ENCODE measurements at regions not wholly inside any gene's neighbourhood (a gene's known extent, or its start where the extent isn't known, plus 50 kb on each side); places are given as distances from the start of the nearest gene placed in this dataset.

DNA sequence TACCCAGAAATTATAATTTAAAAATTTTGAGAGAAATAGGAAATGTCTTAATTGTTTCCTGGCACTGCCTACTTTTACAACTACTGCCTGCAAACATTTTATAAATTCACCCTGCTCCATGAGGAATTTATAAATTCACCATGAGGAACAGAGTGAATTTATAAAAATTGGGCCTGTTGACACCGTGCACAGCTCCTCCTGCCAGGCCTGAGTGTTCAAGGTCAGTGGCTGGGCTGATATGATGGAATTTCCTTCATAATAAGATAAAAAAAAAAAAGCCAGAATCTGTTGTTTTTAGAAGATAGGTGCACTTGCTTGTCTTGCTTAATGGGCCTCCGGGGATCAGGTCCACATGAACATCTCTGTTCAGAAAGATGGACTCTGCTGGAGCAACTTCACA is 151.7 kb upstream of the RASGEF1B start:
- no peak for DNase-seq
- no peaks in the 10 kb centered on the region for H3K9me3 ChIP-seq (replicated peaks; ENCODE audit: control insufficient read depth, low read depth, low read length)
- no peak overlapping the region for H3K4me3 ChIP-seq (ENCODE audit: low read length)
- H3K36me3 ChIP-seq (ENCODE audit: control insufficient read depth, insufficient read depth, low read length): no peaks in the 10 kb centered on the region
- no peaks in the 10 kb centered on the region for H3K27me3 ChIP-seq (ENCODE audit: control insufficient read depth, insufficient read depth, low read length)
- peaks cover 4% of the 10 kb centered on the region for H3K4me1 ChIP-seq (ENCODE audit: control insufficient read depth, insufficient read depth, low read length)
- no CpG with 5 or more reads among the region's 2 CpGs for WGBS (ENCODE audit: insufficient coverage)
- no peak overlapping the region for H3K27ac ChIP-seq (ENCODE audit: low read length)

- Histone ChIP-seq H3K36me3 (ENCODE audit: control insufficient read depth, insufficient read depth, low read length) (no peaks in the 10 kb centered on the region), H3K27me3 (ENCODE audit: control insufficient read depth, insufficient read depth, low read length) (no peaks in the 10 kb centered on the region), H3K4me1 (ENCODE audit: control insufficient read depth, insufficient read depth, low read length) (peaks cover 2% of the 10 kb centered on the region), H3K4me3 (ENCODE audit: low read length) (no peak overlapping the region), H3K9me3 (replicated peaks; ENCODE audit: control insufficient read depth, low read depth, low read length) (no peaks in the 10 kb centered on the region), H3K27ac (ENCODE audit: low read length) (no peak overlapping the region)
- no peak for DNase-seq
Observed at GRCh38 chr4:81622474-81623184, 150.9 kb upstream of the RASGEF1B start.

DNA sequence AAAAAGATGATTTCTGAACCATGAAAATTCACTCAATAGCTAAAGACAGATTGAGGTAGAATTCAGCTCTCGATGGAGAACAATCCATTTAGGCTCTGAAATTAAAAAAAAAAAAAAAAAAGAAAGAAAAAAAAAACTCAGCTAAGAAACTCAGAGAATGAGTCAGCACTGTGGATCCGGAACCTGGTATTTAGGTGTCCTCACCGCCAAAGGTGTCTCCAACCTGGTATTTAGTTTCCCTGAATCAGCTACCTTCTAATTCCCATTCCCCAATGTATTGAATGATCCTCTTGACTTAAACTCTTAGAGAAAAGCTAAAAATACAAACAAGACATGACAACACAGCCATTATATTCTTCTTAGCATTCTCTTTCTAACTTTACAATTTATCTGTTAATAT is 150.3 kb upstream of the RASGEF1B start:
- Histone ChIP-seq H3K27ac (ENCODE audit: low read length) (no peak overlapping the region), H3K9me3 (replicated peaks; ENCODE audit: control insufficient read depth, low read depth, low read length) (no peaks in the 10 kb centered on the region), H3K4me3 (ENCODE audit: low read length) (no peak overlapping the region), H3K27me3 (ENCODE audit: control insufficient read depth, insufficient read depth, low read length) (no peaks in the 10 kb centered on the region), H3K4me1 (ENCODE audit: control insufficient read depth, insufficient read depth, low read length) (no peaks in the 10 kb centered on the region), H3K36me3 (ENCODE audit: control insufficient read depth, insufficient read depth, low read length) (no peaks in the 10 kb centered on the region)
- no CpG with 5 or more reads among the region's 3 CpGs for WGBS (ENCODE audit: insufficient coverage)
- DNase-seq: no peak

DNA sequence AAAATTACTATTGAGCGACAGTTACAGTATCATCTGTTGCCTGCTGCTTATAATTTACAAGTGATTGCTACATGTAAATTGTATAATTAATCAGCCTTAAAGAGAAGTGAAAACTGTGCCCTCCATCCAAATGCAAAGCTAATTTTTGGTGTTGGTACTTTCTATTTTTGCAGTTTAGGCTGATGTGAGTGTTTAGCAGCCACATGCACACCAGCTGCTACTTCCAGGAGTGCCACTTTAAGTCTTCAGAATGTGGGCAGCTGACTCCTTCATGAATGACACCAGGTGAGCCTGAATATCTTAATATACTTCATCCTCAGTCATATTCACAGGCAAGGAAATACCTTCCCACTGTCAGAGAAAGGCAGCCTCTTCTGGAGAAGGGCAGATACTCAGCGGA is 149.8 kb upstream of the RASGEF1B start:
- no peaks in the 10 kb centered on the region for H3K4me1 ChIP-seq (ENCODE audit: control insufficient read depth, insufficient read depth, low read length)
- H3K27me3 ChIP-seq (ENCODE audit: control insufficient read depth, insufficient read depth, low read length): no peaks in the 10 kb centered on the region
- H3K27ac ChIP-seq (ENCODE audit: low read length): no peak overlapping the region
- H3K9me3 ChIP-seq (replicated peaks; ENCODE audit: control insufficient read depth, low read depth, low read length): no peaks in the 10 kb centered on the region
- DNase-seq: no peak
- no peak overlapping the region for H3K4me3 ChIP-seq (ENCODE audit: low read length)
- no peaks in the 10 kb centered on the region for H3K36me3 ChIP-seq (ENCODE audit: control insufficient read depth, insufficient read depth, low read length)
- 100% methylated on average over 1 of the region's 2 CpGs for WGBS (ENCODE audit: insufficient coverage)

GRCh38 chr4:81620442-81620841 is 148.7 kb upstream of the RASGEF1B start:
- no CpG with 5 or more reads among the region's 1 CpG for WGBS (ENCODE audit: insufficient coverage)
- Histone ChIP-seq H3K4me3 (ENCODE audit: low read length) (no peak overlapping the region), H3K36me3 (ENCODE audit: control insufficient read depth, insufficient read depth, low read length) (no peaks in the 10 kb centered on the region), H3K27ac (ENCODE audit: low read length) (no peak overlapping the region), H3K27me3 (ENCODE audit: control insufficient read depth, insufficient read depth, low read length) (no peaks in the 10 kb centered on the region), H3K9me3 (replicated peaks; ENCODE audit: control insufficient read depth, low read depth, low read length) (no peaks in the 10 kb centered on the region), H3K4me1 (ENCODE audit: control insufficient read depth, insufficient read depth, low read length) (no peaks in the 10 kb centered on the region)
- no peak for DNase-seq

GRCh38 chr4:81617545-81617944 is 145.8 kb upstream of the RASGEF1B start:
- no peaks in the 10 kb centered on the region for H3K27me3 ChIP-seq (ENCODE audit: control insufficient read depth, insufficient read depth, low read length)
- no peaks in the 10 kb centered on the region for H3K36me3 ChIP-seq (ENCODE audit: control insufficient read depth, insufficient read depth, low read length)
- no peaks in the 10 kb centered on the region for H3K9me3 ChIP-seq (replicated peaks; ENCODE audit: control insufficient read depth, low read depth, low read length)
- no peak overlapping the region for H3K27ac ChIP-seq (ENCODE audit: low read length)
- no peaks in the 10 kb centered on the region for H3K4me1 ChIP-seq (ENCODE audit: control insufficient read depth, insufficient read depth, low read length)
- WGBS (ENCODE audit: insufficient coverage): no CpG with 5 or more reads among the region's 1 CpG
- no peak for DNase-seq
- H3K4me3 ChIP-seq (ENCODE audit: low read length): no peak overlapping the region

- Histone ChIP-seq H3K36me3 (ENCODE audit: control insufficient read depth, insufficient read depth, low read length) (no peaks in the 10 kb centered on the region), H3K27me3 (ENCODE audit: control insufficient read depth, insufficient read depth, low read length) (no peaks in the 10 kb centered on the region), H3K4me3 (ENCODE audit: low read length) (no peak overlapping the region), H3K9me3 (replicated peaks; ENCODE audit: control insufficient read depth, low read depth, low read length) (no peaks in the 10 kb centered on the region), H3K4me1 (ENCODE audit: control insufficient read depth, insufficient read depth, low read length) (peaks cover 5% of the 10 kb centered on the region), H3K27ac (ENCODE audit: low read length) (no peak overlapping the region)
- DNase-seq: no peak
- no CpG with 5 or more reads among the region's 3 CpGs for WGBS (ENCODE audit: insufficient coverage)
Observed at GRCh38 chr4:81611221-81611620, 139.5 kb upstream of the RASGEF1B start.

DNA sequence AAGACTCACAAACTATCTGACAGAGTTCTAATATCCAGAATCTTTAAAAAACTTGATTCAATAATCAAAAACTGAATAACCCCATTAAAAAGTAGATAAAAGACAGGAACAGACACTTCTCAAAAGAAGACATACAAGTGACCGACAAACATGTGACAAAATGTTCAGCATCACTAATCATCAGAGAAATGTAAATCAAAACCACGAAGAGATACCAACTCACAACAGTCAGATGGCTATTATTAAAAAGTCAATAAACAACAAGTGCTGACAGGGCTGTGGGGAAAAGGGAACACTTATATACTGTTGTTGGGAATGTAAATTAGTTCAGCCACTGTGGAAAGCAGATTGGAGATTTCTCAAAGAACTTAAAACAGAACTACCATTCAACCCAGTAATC is 138.1 kb upstream of the RASGEF1B start:
- no peak overlapping the region for H3K4me3 ChIP-seq (ENCODE audit: low read length)
- no peak for DNase-seq
- WGBS (ENCODE audit: insufficient coverage): no CpG with 5 or more reads among the region's 2 CpGs
- H3K27ac ChIP-seq (ENCODE audit: low read length): no peak overlapping the region
- H3K4me1 ChIP-seq (ENCODE audit: control insufficient read depth, insufficient read depth, low read length): peaks cover 5% of the 10 kb centered on the region
- no peaks in the 10 kb centered on the region for H3K27me3 ChIP-seq (ENCODE audit: control insufficient read depth, insufficient read depth, low read length)
- H3K36me3 ChIP-seq (ENCODE audit: control insufficient read depth, insufficient read depth, low read length): no peaks in the 10 kb centered on the region
- no peaks in the 10 kb centered on the region for H3K9me3 ChIP-seq (replicated peaks; ENCODE audit: control insufficient read depth, low read depth, low read length)

GRCh38 chr4:81607950-81608349 is 136.2 kb upstream of the RASGEF1B start:
- Histone ChIP-seq H3K4me3 (ENCODE audit: low read length) (no peak overlapping the region), H3K27ac (ENCODE audit: low read length) (no peak overlapping the region), H3K9me3 (replicated peaks; ENCODE audit: control insufficient read depth, low read depth, low read length) (no peaks in the 10 kb centered on the region), H3K4me1 (ENCODE audit: control insufficient read depth, insufficient read depth, low read length) (peaks cover 5% of the 10 kb centered on the region), H3K36me3 (ENCODE audit: control insufficient read depth, insufficient read depth, low read length) (no peaks in the 10 kb centered on the region), H3K27me3 (ENCODE audit: control insufficient read depth, insufficient read depth, low read length) (no peaks in the 10 kb centered on the region)
- WGBS (ENCODE audit: insufficient coverage): 86% methylated on average over 1 of the region's 3 CpGs
- DNase-seq: no peak

DNA sequence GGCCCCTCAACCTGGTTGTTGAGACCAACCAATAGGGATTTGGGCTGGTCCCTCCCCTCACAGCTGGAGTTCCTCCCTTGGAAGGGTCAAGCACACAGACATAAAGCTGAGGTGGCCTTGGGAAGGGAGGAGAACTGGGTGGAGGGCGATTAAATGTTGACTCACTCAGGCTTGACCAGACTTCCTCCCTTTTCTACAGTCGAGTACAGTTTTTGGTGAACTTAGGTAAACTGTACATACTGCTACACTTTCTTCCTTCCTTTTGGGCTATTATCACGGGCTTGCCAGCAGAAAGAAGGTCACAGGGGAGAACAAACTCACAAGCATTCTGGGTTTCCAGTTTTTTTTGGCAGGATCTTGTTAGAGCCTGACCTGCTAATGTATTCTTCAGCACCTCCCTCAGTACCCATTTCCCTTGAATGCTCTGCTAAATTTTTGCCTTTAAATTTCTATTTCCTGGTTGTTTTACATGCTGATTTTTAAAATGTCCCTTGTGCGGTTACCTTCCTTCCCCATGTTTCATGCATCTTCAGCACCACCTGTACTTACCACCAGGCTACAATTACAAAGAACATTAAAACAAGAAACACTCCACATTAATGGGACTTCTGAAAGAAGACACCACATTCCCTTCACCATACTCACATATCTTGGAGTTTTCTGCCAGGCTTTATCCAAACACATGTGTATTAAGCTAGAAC is 135.2 kb upstream of the RASGEF1B start:
- H3K36me3 ChIP-seq (ENCODE audit: control insufficient read depth, insufficient read depth, low read length): no peaks in the 10 kb centered on the region
- WGBS (ENCODE audit: insufficient coverage): 30% methylated on average over 2 of the region's 4 CpGs
- H3K27me3 ChIP-seq (ENCODE audit: control insufficient read depth, insufficient read depth, low read length): no peaks in the 10 kb centered on the region
- H3K9me3 ChIP-seq (replicated peaks; ENCODE audit: control insufficient read depth, low read depth, low read length): no peaks in the 10 kb centered on the region
- H3K4me3 ChIP-seq (ENCODE audit: low read length): no peak overlapping the region
- no peak overlapping the region for H3K27ac ChIP-seq (ENCODE audit: low read length)
- H3K4me1 ChIP-seq (ENCODE audit: control insufficient read depth, insufficient read depth, low read length): peaks cover 5% of the 10 kb centered on the region
- DNase-seq: peak; percentile 66
